Upper lobe of right lung (tissue), 1 donor: ENCODE measurements at regions not wholly inside any gene's neighbourhood (a gene's known extent, or its start where the extent isn't known, plus 50 kb on each side); places are given as distances from the start of the nearest gene placed in this dataset.
A peak's percentile ranks its signal among the peaks of the same experiment; 100 is the strongest.

Experiments used
- ATAC-seq: fragments of 200-7000 bp; cut with Tn5 transposase; one replicate; pipeline ENCODE4 v1.9.1; 2020; ENCODE audit warnings: mild to moderate bottlenecking, moderate library complexity
- DNase-seq: peaks from one replicate; pipeline ENCODE4 v3.0.0-alpha.2; 2020
- H3K27ac ChIP-seq: fragments of 200-600 bp; one replicate; pipeline ENCODE4 v1.8.0; 2022
- H3K27me3 ChIP-seq: fragments of 200-600 bp; one replicate; pipeline ENCODE4 v1.8.0; 2022; ENCODE audit warnings: mild to moderate bottlenecking
- H3K36me3 ChIP-seq: fragments of 200-600 bp; one replicate; pipeline ENCODE4 v1.8.0; 2022
- H3K4me1 ChIP-seq: fragments of 200-600 bp; one replicate; pipeline ENCODE4 v1.8.0; 2022
- H3K4me3 ChIP-seq: fragments of 200-600 bp; one replicate; pipeline ENCODE4 v1.8.0; 2022; ENCODE audit warnings: mild to moderate bottlenecking
- H3K9me3 ChIP-seq: fragments of 200-600 bp; one replicate; pipeline ENCODE4 v1.8.0; 2022
- intact Hi-C: fragments of 100-400 bp; cut with DNase I; formaldehyde crosslinking; loops from one replicate; pipeline ENCODE4 v1.11.0; 2022
- TF ChIP-seq, protein P1 (sequence below): fragments of 200-600 bp; IDR thresholded peaks from one replicate; pipeline ENCODE4 v1.8.0; 2022; ENCODE audit warnings: antibody characterized with exemption
- donor health status: DM: no; HTN: yes; CAD: no; lungs with severe emphysema.

DNA sequence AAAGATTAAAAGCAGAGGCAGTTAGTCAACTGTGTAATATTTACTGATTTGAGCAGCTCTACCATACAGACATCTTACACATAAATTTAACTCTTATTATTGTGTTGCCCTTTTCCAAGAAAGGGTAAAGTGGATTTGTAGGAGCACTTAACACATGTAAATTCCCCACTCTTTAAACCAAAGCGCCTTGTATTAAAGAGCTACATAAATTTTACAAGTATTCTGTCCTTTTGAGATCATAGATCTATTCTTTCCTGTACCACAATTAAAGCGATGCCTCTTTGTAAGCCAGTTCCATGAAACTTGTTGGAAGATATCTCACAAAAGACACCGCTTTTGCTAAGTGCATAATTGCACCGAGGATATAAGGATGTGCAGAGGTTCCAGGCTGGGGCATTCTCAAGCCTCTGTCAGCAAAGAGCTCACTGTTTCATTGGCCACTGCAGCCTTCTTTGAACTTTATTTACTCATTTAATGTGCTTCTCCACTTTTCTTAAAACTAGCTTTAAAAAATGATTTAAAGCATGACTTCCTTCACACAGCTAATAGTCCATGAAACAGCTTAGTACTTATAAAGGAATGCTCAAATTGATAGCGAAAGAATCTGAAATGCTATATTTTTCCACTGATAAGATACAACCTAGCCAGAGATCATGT, 520.0 kb upstream of the TCF4 start:
- intact Hi-C loops: no loop called here
- H3K9me3 ChIP-seq: no peaks in the 10 kb centered on the region
- no peak for DNase-seq
- TF ChIP-seq, protein P1, sequence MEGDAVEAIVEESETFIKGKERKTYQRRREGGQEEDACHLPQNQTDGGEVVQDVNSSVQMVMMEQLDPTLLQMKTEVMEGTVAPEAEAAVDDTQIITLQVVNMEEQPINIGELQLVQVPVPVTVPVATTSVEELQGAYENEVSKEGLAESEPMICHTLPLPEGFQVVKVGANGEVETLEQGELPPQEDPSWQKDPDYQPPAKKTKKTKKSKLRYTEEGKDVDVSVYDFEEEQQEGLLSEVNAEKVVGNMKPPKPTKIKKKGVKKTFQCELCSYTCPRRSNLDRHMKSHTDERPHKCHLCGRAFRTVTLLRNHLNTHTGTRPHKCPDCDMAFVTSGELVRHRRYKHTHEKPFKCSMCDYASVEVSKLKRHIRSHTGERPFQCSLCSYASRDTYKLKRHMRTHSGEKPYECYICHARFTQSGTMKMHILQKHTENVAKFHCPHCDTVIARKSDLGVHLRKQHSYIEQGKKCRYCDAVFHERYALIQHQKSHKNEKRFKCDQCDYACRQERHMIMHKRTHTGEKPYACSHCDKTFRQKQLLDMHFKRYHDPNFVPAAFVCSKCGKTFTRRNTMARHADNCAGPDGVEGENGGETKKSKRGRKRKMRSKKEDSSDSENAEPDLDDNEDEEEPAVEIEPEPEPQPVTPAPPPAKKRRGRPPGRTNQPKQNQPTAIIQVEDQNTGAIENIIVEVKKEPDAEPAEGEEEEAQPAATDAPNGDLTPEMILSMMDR: no peak
- no peak for ATAC-seq
- no peak overlapping the region for H3K4me3 ChIP-seq
- H3K36me3 ChIP-seq: no peaks in the 10 kb centered on the region
- no peaks in the 10 kb centered on the region for H3K4me1 ChIP-seq
- H3K27me3 ChIP-seq: no peaks in the 10 kb centered on the region
- H3K27ac ChIP-seq: no peak overlapping the region

DNA sequence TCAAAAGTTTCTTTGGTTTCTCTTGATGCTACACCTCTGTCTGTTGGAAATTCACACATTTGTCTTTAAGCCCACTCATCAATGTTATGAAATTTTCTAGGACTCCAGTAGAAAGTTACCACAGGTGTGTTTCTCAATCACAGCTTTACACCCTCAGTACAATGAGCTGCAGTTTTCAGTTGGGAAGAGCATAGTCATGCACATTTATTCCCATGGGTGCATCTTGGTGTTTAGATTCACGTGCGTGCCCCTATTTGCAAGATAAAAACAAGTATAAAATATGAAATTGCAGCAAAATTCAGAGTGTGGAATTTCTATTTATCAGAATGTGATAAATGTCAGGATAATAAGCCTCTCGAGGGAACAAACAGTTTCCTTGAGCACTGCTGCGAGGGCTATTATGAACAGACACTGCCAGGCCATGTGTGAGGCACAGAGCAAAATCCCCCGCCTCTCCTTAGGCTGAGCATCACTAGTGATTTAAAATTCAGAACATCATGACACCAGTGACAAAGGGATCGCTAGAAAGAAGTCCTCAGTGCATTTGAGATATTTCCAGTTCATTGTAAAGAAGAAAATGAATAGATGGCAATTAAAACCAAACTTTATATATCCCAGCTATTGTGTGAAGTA, 512.2 kb upstream of the TCF4 start:
- intact Hi-C loops: no loop called here
- H3K27ac ChIP-seq: no peak overlapping the region
- H3K27me3 ChIP-seq: no peaks in the 10 kb centered on the region
- no peaks in the 10 kb centered on the region for H3K4me1 ChIP-seq
- no peak for DNase-seq
- H3K4me3 ChIP-seq: no peak overlapping the region
- H3K36me3 ChIP-seq: no peaks in the 10 kb centered on the region
- TF ChIP-seq, protein P1: no peak
- H3K9me3 ChIP-seq: no peaks in the 10 kb centered on the region
- no peak for ATAC-seq

DNA sequence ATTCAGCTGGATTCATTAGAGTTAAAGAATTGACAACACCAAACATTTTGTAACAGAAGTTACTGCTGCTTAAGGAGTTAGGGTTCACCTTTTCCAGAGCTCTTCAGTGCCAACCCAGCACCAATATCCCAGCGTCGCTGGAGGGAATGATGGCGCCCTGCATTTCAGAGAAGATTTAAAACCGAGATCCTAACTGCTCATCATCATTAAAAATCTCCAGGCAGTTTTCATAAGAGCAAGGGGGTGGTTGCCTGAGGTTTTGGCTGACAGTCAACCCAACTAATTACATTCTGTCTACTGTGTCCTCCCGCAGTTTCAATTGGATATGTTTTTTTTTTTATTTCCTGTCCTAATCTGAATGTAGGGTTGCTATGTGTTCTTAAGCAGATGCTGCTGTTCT, 509.6 kb upstream of the TCF4 start:
- Histone ChIP-seq H3K4me1 (no peaks in the 10 kb centered on the region), H3K36me3 (no peaks in the 10 kb centered on the region), H3K4me3 (no peak overlapping the region), H3K27me3 (no peaks in the 10 kb centered on the region), H3K27ac (no peak overlapping the region), H3K9me3 (no peaks in the 10 kb centered on the region)
- intact Hi-C loops: no loop called here
- TF ChIP-seq, protein P1: no peak
- ATAC-seq (no peak), DNase-seq (no peak)

DNA sequence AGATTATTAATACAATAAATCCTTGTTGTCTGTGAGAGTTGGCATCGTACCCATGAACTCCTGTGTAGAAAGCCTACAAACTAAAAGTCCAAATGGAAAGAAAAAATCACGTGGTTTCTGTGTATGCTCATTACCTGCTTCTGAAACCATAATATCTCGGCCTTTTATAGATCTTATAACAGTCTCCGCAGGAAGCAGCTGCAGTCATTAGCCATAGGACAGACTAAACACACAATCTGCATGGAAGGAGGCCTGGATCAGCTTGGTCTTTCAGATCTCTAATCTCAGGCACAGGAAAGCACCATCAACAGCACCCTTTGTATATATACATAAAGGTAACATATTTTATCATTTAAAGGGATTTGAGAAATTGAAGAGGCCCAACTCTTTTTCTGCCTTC, 508.9 kb upstream of the TCF4 start:
- Histone ChIP-seq H3K36me3 (no peaks in the 10 kb centered on the region), H3K9me3 (no peaks in the 10 kb centered on the region), H3K4me1 (no peaks in the 10 kb centered on the region), H3K27me3 (no peaks in the 10 kb centered on the region), H3K4me3 (no peak overlapping the region), H3K27ac (no peak overlapping the region)
- intact Hi-C loops: no loop called here
- DNase-seq (no peak), ATAC-seq (no peak)
- TF ChIP-seq, protein P1: no peak

DNA sequence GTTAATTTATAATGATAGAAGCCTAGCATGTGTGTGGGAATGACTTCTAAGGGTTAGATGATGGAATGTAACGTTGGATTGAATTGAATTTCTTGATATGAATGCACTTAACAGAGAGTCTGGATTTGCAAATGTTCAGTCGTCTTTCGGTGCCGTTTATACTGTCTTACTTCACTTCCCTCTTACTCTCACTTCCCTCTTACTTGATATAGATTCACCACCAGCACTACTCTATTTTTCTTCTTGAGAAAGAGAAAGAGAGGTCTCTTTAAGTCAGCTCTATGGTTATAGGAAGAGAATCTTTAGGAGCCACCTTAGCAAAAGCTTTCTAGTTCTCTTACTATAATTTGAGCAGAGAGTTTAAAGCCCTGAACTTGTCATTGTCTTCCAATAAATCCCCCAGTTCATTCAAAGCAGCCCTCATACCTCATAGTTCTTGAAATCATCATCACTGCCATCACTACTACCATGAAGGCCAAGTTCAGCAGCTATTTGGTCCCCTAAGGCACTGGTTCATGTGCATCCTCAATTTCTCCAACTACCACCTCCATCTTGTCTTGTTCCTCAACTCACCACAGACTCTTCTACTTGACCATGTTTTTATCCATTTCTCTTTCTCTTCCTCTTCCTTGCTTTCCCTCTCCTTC, 501.7 kb upstream of the TCF4 start:
- no peaks in the 10 kb centered on the region for H3K4me1 ChIP-seq
- H3K4me3 ChIP-seq: no peak overlapping the region
- DNase-seq (no peak), ATAC-seq (peak; percentile 57)
- no peak overlapping the region for H3K27ac ChIP-seq
- intact Hi-C loops: no loop called here
- TF ChIP-seq, protein P1: no peak
- no peaks in the 10 kb centered on the region for H3K9me3 ChIP-seq
- H3K36me3 ChIP-seq: no peaks in the 10 kb centered on the region
- H3K27me3 ChIP-seq: no peaks in the 10 kb centered on the region
